ENCODE measurements at regions not wholly inside any gene's neighbourhood (a gene's known extent, or its start where the extent isn't known, plus 50 kb on each side); places are given as distances from the start of the nearest gene placed in this dataset.
"Not testable (repeated sequence)": the region's sequence is repeated elsewhere in the genome, so short reads cannot be mapped to it uniquely, and the experiment has no call there.

DNA sequence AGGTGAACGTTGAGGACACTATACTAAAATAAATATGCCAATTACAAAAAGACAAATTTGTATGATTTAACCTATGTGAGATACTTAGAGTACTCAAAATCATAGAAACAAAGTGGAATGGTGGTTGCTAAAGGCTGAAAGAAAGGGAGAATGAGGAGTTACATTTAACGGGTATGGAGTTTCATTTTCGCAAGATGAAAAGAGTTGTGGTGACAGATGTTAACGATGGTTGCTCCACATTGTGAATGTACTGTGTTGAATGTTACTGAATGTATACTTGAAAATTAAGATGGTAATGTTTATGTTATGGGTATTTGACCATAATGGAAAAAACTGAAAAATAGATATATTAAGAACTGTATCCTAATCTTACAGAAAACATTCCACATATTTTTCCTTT lies 51.3 kb upstream of the MOCS2 start:
- DNase-seq (ENCODE audit: low read depth in 2 of 2): no peak

DNA sequence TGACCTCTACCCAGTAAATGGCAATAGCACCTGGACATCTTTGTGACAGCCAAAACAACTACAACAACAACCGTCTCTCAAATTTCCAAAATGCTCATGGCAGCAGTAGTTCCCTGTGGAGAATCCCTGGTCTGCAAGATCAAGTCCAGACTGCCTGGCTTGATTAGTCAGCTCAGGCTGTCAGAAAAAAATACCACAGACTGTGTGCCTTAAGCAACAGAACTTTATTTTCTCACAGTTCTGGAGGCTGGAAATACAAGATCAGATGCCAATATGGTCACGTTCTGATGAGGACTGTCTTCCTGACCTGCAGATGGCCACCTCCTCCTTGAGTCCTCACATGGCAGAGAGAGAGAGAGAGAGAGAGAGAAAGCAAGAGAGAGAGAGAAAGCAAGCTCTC lies 52.3 kb upstream of the MOCS2 start:
- DNase-seq (ENCODE audit: low read depth in 2 of 2): no peak

DNA sequence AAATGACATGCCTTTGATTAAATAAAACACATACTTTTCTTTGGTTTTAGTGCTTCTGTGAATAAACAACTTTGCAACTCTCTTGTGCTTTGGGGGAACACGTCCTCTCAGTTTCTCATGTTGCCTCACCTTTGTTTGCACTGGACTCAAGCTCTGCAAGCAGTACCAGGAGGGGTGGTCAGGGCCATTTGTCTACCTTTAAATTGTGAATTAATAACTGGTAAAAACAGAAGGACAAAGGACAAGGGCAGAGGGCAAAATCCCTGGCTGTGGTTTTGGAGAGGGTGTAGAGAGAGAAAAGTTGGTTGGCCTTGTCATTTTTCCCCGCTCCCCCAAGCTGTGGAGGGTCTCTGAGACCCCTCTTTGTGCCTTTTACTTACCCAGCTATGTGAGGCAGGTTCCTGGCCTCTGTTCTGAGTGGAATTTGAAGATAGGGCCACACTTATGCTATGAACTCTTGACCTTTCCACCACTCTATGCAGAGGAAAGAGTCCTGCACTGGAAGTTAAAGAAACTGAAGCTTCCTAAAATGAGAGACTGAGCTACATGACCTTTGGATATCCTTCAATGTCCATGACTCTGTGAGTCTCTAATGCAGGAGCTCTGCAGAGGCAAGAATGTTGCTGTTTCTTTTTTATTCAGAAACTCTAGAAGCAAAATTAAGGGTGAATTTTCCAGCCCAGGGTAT lies 55.1 kb upstream of the MOCS2 start:
- DNase-seq (ENCODE audit: low read depth in 2 of 2): no peak

DNA sequence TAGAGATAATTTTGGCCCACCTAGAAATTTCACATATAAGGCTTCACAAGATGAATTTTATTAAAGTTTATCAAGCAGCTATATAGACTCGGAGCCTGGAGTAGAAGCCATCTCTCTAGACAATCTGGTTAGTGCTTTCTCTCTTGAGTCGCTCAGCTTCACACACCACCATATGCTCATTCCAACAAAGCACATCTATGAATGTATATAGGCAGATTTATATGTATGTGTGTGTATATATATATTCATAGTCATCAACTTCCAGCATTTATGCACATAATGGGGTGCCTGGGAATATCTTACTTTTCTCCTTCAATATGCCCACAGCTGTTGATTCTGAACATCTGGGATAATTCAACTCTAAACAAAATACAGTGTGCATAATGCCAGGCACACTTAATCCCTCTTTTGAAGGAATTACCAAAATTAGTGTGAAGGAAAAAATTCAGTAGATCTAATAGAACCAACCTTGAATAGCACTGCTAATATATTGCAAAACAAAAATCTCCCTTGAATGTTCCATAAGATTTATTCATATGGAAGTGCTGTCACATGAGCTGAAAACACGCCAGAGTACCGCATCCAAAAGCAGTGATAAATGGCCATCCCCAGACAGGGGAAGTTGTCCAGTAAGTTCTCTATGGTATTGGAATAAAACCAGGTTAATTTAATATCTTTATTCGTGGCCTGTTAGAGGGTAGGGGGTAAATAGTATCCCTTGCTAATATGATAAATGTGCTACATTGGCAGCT lies 56.0 kb upstream of the MOCS2 start:
- DNase-seq (ENCODE audit: low read depth in 2 of 2): no peak

DNA sequence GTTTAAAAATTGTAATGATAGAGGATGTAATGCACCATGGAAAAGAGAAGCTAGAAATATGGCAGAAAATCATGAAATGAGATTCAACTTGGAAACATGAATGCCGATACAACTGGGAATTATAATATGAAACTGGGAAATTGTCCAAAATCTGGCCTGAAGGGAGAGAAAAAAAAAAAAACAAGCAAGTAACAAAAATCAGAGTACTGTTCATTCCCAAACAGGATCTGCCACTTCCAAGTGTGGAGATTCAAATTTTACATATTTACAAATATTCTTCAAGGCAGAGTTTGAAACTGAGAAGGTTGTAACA lies 56.6 kb upstream of the MOCS2 start:
- no peak for DNase-seq (ENCODE audit: low read depth in 2 of 2)

DNA sequence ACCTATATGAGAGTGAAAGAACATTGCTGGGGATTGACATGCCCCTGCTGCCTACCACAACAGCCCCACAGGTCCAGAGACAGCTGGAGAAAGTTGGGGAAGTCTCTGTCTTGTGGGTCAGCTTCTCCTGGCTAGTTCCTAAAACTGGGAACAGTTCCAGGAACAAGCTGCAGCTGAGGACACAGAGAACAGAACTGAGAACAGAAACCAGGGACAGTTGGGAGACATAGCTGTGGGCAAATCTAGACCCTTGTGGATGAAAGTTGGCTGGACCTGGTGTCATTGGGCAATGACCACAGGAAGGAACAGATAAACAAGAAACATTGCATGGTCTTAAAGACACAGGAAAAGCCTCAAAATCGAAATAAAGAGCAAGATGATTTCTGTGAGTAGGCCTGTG lies 58.3 kb upstream of the MOCS2 start:
- peak in 1 of 2 donors; percentile 7 for DNase-seq (ENCODE audit: low read depth in 2 of 2)

DNA sequence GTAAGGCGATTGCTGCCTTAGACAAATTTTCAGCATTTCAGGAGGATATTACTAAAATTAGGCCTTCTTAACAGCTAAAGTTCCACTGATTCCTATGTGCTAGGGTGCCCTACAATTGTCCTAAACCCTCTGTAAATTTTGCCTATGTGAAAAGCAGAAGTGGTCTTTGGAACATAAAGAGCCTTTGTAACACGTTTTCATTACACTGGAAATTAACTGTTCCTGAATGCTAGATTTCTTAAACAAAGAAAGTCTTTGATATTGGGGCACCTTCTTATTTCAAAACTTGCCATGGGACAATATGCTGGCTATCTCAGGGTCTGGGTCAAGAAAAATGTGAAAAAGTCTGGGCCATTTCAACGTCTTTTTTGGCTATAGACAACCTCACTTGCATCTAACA lies 60.4 kb upstream of the MOCS2 start:
- DNase-seq (ENCODE audit: low read depth in 2 of 2): no peak

DNA sequence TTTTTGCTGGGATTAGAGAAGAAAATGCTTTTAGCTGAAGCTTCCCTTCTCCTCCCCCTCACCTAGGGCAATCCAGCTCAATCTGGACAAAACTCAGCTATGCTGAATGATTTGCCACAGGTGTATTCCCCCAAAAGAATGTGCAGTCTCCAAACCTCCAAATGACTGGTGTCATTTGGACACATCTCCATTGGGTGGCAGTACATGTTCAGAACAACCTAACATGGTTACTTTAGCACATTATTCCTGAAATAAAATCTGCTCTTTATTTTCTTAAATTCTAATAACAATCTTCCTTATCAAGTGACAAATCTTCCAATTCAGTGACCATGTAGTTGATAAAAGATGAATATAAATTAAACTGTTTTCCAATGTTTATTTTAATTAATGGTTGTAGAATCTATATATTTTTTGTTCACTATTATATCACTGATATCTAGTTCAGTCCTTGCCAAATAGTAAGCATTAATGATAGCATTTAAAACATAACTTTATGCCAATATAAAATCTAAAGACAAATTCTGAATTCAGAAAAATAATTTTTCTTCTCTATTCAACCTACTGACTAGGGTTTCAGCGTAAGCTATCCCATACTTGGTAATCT lies 61.3 kb upstream of the MOCS2 start:
- DNase-seq (ENCODE audit: low read depth in 2 of 2): peak; percentile 27 to 54

DNA sequence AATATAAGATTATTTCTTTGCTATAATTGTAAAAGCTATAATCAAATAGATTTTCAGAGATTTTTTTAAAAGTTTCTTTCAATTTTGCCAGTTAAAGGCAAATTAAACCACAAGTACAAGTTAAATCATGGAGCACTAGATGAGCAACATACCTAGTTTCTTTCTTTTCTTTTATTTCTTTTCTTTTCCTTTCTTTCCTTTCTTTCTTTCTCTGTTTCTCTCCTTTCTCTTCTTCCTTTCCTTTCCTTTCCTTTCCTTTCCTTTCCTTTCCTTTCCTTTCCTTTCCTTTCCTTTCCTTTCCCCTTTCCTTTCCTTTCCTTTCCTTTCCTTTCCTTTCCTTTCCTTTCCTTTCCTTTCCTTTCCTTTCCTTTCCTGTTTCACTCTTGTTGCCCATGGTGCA lies 62.5 kb upstream of the MOCS2 start:
- not testable (repeated sequence) for DNase-seq (ENCODE audit: low read depth in 2 of 2)

DNA sequence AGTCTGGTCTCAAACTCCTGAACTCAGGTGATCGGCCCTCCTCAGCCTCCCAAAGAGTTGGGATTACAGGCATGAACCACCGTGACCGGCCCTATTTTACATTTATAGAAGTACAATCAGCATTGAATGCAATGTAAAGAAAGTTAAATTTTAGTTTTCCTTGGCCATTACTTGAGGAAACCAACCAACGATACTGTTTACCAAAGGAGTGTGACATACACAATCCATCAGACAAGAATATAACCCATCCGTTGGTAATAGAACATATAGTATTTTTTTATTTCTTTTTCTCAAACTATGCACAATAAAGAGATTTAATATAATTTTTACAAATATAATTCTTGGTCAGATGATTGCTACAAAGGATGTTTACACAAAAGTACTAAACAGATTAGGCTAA lies 63.1 kb upstream of the MOCS2 start:
- DNase-seq (ENCODE audit: low read depth in 2 of 2): no peak

DNA sequence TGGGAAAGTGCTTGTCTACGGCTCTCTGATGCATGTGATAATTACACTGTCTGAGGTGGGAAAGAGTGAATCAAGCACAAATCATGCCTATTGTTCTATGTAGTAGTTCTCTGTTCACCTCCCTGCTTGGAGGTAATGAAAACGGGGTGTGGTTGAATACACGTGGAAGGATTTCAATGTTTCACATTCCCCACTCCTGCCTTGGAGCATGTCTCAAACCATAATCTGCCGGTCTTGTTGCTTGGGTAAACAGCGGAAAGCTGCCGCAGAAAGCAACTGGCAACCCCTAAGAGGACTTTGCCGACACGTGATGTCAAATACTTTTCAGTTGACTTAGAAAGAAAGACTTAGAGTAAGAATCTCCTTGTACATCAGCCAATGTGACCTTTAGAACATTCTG lies 63.5 kb upstream of the MOCS2 start:
- DNase-seq (ENCODE audit: low read depth in 2 of 2): no peak

DNA sequence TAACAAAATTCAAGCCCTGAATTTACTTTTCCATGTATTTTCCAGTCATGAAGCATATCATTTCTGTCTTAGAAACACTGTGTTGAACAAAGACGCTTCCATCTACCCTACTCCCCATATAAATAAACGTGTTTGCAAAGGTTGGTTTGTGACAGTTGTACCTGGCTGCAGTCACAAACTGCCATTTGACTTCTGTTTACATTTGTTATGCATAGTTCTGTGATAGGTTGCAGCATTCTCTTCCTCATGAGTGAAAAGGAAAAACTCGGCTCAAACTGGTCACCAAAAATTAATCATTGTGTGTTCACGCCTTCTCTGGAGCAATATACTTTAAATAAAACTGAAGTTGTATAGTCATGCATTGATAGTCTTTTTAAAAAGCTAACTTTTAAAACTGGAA lies 69.3 kb upstream of the MOCS2 start:
- DNase-seq (ENCODE audit: low read depth in 2 of 2): no peak

DNA sequence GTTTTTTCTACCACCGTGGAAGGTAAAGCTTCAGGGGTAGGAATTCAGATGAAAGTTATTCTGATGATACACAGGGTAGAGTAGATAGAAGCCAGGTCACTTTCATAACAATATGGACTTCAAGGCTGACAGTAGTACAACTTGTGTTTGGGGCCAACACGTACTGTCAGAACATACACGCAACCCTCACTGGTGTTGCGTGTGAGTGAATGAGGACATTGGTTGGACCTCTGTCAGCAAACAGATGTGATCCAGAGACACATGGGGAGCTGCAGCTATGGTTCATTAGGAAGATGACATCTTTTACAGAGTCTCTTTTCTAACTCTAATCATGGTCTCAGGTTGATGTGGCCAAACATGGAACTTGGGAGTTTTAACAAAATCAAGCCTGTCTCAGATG lies 70.1 kb upstream of the MOCS2 start:
- no peak for DNase-seq (ENCODE audit: low read depth in 2 of 2)

DNA sequence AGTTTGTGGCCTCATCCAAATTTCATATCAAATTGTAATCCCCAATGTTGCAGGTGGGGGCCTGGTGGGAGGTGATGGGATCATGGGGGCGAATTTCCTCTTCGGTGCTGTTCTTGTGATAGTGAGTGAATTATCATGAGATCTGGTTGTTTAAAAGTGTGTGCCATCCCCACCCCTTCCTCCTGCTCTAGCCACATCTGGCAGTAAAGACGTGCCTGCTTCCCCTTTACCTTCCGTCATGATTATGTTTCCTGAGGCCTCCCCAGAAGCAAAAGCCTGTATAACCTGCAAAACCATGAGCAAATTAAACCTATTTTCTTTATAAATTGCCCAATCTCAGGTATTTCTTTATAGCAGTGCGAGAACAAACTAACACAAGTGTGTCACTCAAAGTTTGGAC lies 71.0 kb upstream of the MOCS2 start:
- DNase-seq (ENCODE audit: low read depth in 2 of 2): no peak

DNA sequence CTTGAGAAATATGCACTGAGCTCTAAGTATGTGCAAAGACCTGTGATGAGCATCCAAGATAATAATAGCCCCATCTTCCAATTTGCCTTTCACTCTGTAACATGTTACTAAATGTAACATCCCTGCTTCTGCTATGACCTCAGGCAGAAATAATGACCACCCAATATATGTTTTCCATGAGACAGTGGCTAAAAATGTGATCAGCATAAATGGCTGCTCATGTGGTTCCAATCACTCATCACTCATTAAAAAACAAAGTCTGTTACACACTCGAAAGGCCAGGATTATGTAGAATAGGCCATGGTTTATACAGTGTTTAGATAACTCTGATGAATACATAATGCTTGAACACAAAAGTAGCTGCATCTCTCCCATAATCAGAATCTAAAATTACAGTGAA lies 71.4 kb upstream of the MOCS2 start:
- DNase-seq (ENCODE audit: low read depth in 2 of 2): no peak

DNA sequence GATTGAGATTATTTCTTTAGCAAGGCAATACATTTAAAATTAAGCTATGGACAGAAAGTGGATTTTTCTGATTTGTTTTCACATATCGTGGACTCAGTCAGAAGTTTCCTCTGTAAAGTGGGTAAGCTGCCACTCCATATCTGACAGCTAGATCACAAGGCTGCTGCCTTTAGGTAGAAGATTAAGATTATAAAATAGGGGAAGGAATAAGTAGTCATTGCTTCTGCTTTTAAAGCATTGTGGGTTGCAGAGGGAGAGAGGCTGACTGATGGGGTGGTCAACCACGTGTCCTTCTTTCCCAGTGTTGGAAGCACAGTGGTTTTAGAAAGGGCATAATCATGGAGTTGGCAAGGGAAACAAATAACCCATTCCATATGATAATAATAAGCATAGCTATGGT lies 74.3 kb upstream of the MOCS2 start:
- no peak for DNase-seq (ENCODE audit: low read depth in 2 of 2)

DNA sequence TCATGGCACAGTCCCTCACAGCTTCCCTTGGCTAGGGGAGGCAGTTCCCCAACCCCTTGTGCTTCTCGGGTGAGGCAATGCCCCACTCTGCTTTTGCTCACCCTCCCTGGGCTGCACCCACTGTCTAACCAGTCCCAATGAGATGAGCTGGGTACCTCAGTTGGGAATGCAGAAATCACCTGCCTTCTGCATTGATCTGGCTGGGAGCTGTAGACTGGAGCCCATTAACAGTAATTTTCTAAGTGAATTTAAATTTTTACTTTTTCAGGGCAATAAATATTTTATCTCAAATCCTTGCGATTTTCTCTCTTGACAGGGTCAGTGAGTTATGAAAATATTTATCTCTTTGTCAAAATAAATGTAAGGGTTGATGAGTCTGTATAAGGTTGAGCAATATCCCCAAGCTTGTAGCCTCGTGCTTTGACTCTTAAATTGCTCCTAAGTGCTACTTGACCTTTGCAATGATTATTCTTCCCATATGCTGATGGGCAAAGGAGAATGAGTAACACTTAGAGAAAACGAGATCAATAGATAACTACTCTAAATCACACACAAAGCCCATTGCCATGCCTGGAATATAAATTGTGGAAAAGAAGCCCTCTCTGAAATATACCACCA lies 82.1 kb upstream of the MOCS2 start:
- DNase-seq (ENCODE audit: low read depth in 2 of 2): no peak

DNA sequence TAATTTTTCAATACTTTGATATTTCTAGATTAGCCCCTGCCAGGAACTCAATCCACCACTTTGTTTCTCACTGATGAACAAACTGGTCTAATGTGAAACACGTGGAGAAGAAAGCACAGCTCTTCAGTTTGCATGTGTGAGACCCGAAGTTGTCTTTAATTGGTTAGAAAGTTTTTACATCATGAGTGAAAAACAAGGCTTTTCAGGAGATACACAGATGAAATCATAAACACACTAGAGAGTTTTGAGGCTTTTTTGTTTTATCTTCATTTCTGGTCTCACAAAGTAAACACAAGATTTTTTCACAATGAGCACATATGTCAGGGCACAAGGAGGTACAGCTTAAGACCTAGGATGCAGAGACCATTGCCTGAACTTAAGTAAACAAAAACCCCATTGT lies 84.5 kb upstream of the MOCS2 start:
- DNase-seq (ENCODE audit: low read depth in 2 of 2): no peak

DNA sequence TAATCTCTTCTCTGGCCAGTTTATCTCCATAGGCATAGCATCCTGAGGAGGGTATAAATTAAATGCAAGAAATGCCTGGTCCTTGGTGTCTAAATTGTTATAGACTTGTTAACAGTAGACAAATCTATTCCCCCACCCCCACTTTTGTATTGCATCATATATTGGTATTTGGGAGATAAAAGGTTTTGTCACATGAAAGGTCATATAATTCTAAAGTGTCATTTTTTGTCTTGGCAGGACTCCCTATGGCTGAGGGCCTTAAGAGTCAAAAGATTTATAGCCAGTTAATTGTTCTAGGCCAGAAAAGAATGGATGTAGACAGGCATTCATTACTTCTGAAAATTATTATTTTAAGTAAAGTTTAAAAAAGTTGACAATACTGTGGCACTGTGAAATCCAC lies 90.3 kb upstream of the MOCS2 start:
- no peak for DNase-seq (ENCODE audit: low read depth in 2 of 2)

DNA sequence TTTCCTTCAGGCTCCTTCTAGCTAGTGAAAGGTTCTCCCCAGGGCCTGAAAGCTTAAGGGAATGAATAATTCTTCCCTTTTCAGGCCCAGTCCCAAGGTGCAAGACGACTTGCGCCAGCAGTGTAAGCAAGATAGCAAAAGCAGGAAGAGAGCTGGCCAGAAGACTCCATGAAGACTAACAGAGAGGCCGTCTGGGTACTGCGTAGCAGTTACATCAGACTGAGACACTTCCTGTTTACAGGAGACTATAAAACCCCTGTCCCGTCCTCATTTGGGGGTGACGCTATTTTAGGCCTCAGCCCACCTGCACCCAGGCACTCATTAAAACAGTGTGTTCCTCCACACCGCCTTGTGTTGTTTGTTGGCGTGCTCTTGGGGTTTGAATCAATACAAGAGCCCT lies 90.7 kb upstream of the MOCS2 start:
- peak in 1 of 2 donors; percentile 48 for DNase-seq (ENCODE audit: low read depth in 2 of 2)

DNA sequence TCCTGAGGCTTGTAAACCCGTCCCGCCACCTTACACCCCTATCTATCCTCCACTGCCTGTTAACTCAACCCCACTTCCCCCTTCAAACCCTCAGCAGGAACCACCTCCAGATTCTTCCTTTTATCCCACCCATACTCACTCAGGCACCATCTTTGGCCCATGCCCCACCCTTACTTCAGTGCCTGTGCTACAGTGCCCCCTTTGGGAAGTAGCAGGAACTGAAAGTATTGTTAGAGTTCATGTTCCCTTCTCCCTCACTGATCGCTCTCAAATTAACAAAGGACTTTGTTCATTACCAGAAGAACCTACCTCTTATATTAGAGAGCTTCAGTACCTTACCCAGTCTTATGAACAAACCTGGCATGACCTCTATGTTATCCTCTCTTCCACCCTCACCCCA lies 92.2 kb upstream of the MOCS2 start:
- no peak for DNase-seq (ENCODE audit: low read depth in 2 of 2)

DNA sequence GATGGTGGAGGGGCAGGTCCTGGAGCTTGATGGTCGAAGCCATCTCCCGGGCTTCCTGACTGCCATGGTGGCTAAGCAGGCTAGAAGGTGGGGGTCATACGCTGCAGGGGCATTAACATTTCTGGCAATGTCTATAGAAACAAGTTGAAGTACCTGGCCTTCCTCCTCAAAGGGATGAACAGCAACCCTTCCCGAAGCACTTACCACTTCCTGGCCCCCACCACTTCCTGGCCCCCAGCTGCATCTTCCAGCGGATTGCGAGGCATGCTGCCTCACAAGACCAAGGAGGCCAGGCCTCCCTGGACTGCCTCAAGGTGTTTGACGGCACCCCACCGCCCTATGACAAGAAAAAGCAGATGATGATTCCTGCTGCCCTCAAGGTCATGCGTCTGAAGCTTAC lies 97.0 kb upstream of the MOCS2 start:
- no peak for DNase-seq (ENCODE audit: low read depth in 2 of 2)

DNA sequence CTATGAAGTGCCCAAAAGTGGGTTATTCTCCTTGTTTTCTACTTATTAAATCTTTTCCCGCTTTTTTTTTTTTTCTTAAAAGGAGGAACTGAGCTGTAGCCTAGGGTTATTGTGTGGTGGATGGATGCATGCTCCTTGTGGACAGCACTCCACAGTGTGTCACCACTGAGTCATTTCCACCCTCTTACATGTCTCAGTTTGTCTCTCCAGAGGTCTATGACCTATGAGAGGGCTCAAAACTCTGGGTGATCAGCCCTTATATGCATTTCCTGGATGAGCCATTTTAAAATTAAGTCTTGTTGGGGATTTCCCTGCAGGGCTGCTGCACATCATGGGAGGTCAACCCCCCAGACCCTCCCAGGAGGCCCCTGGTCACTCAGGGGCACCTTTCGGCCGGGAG lies 102.2 kb upstream of the MOCS2 start:
- DNase-seq (ENCODE audit: low read depth in 2 of 2): peak in 1 of 2 donors; percentile 64
